ENCODE measurements at regions not wholly inside any gene's neighbourhood (a gene's known extent, or its start where the extent isn't known, plus 50 kb on each side); places are given as distances from the start of the nearest gene placed in this dataset.

- intact Hi-C loops (cut with micrococcal nuclease): no loop called here
Measured at GRCh38 chr1:5432436-5432835, 559.8 kb downstream of the NPHP4 start.

GRCh38 chr1:5430911-5431697 lies 561.1 kb downstream of the NPHP4 start:
- intact Hi-C loops (cut with micrococcal nuclease): no loop called here

GRCh38 chr1:5430136-5430535 lies 562.1 kb downstream of the NPHP4 start:
- intact Hi-C loops (cut with micrococcal nuclease): no loop called here

GRCh38 chr1:5428351-5428750 lies 563.9 kb downstream of the NPHP4 start:
- intact Hi-C loops (cut with micrococcal nuclease): no loop called here

GRCh38 chr1:5427026-5427613 lies 565.1 kb downstream of the NPHP4 start:
- intact Hi-C loops (cut with micrococcal nuclease): no loop called here

GRCh38 chr1:5424802-5425703 lies 567.2 kb downstream of the NPHP4 start:
- intact Hi-C loops (cut with micrococcal nuclease): no loop called here

- intact Hi-C loops (cut with micrococcal nuclease): loop anchor here (1.0 to 2.0 kb wide), 2 partner anchors 34 to 136 kb away; no protein-coding TSS in a partner anchor
Measured at GRCh38 chr1:5423109-5423508, 569.1 kb downstream of the NPHP4 start.

GRCh38 chr1:5419501-5419900 lies 572.7 kb downstream of the NPHP4 start:
- intact Hi-C loops (cut with micrococcal nuclease): no loop called here

GRCh38 chr1:5416518-5416917 lies 575.7 kb downstream of the NPHP4 start:
- intact Hi-C loops (cut with micrococcal nuclease): no loop called here

- intact Hi-C loops (cut with micrococcal nuclease): no loop called here
Measured at GRCh38 chr1:5415606-5416005, 576.6 kb downstream of the NPHP4 start.

GRCh38 chr1:5410652-5411051 lies 581.6 kb downstream of the NPHP4 start:
- intact Hi-C loops (cut with micrococcal nuclease): no loop called here

GRCh38 chr1:5408401-5408800 lies 583.8 kb downstream of the NPHP4 start:
- intact Hi-C loops (cut with micrococcal nuclease): no loop called here

- intact Hi-C loops (cut with micrococcal nuclease): no loop called here
Measured at GRCh38 chr1:5405263-5405662, 587.0 kb downstream of the NPHP4 start.

- intact Hi-C loops (cut with micrococcal nuclease): no loop called here
Measured at GRCh38 chr1:5404412-5405203, 587.6 kb downstream of the NPHP4 start.

- intact Hi-C loops (cut with micrococcal nuclease): no loop called here
Measured at GRCh38 chr1:5403935-5404334, 588.3 kb downstream of the NPHP4 start.

GRCh38 chr1:5402618-5403017 lies 589.6 kb downstream of the NPHP4 start:
- intact Hi-C loops (cut with micrococcal nuclease): no loop called here

GRCh38 chr1:5399771-5400170 lies 592.5 kb downstream of the NPHP4 start:
- intact Hi-C loops (cut with micrococcal nuclease): no loop called here

- intact Hi-C loops (cut with micrococcal nuclease): no loop called here
Measured at GRCh38 chr1:5396593-5396992, 595.6 kb downstream of the NPHP4 start.

GRCh38 chr1:5394111-5394510 lies 598.1 kb downstream of the NPHP4 start:
- intact Hi-C loops (cut with micrococcal nuclease): no loop called here

GRCh38 chr1:5393603-5394002 lies 598.6 kb downstream of the NPHP4 start:
- intact Hi-C loops (cut with micrococcal nuclease): no loop called here

- intact Hi-C loops (cut with micrococcal nuclease): no loop called here
Measured at GRCh38 chr1:5393146-5393545, 599.1 kb downstream of the NPHP4 start.

All from T-helper 1 cell treated with Interleukin-12 subunit alpha and Interleukin-12 subunit beta and Interleukin-4 antibody, amounts not matched to agents 30 ng/mL and 1 ng/mL, for 36 hours (primary cell).